Sigmoid colon (tissue), 6 donors: ENCODE measurements at regions not wholly inside any gene's neighbourhood (a gene's known extent, or its start where the extent isn't known, plus 50 kb on each side); places are given as distances from the start of the nearest gene placed in this dataset.

Experiments used
- DNase-seq: peaks from one replicate; pipeline ENCODE4 v3.0.0-alpha.2; 2019
- H3K27ac ChIP-seq, 4 donors: fragments of 200-600 bp; sonication (generic); one replicate each; pipeline ENCODE4 v1.5.1; 2016 to 2019; ENCODE audit warnings: mild to moderate bottlenecking in 1 of 4
- H3K27me3 ChIP-seq, 3 donors: fragments of 200-600 bp; sonication (generic); one replicate each; pipeline ENCODE4 v1.5.1; 2019; ENCODE audit warnings: mild to moderate bottlenecking in 1 of 3
- H3K36me3 ChIP-seq, 4 donors: fragments of 200-600 bp; sonication (generic); one replicate each; pipeline ENCODE4 v1.5.1; 2016 to 2019
- H3K4me1 ChIP-seq, 4 donors: fragments of 200-600 bp; sonication (generic); one replicate each; pipeline ENCODE4 v1.5.1; 2017 to 2019
- H3K4me3 ChIP-seq, 4 donors: fragments of 200-600 bp; sonication (generic); one replicate each; pipeline ENCODE4 v1.5.1; 2017 to 2019; ENCODE audit warnings: mild to moderate bottlenecking in 2 of 4, moderate library complexity in 1 of 4
- H3K9me3 ChIP-seq, 4 donors: fragments of 200-600 bp in 3 of 4; sonication (generic) in 3 of 4; one replicate each; pipeline versions ENCODE4 v1.5.1 to v1.6.1; 2013 to 2019
- CTCF ChIP-seq, 4 experiments: fragments of 450-650 bp in 3 of 4; fragments of 200-600 bp in 1 of 4; IDR thresholded peaks; one replicate each; pipeline ENCODE4 v1.5.1; 2016 to 2019; ENCODE audit warnings: antibody characterized with exemption in 4 of 4, mild to moderate bottlenecking in 3 of 4, moderate library complexity in 2 of 4
- EP300 ChIP-seq, 4 donors: sonication (generic); formaldehyde crosslinking; IDR thresholded peaks; one replicate each; pipeline ENCODE4 v1.6.1; 2017; ENCODE audit warnings: antibody characterized with exemption in 4 of 4
- POLR2A ChIP-seq, 2 donors: fragments of 450-650 bp; IDR thresholded peaks; one replicate each; pipeline ENCODE4 v1.6.1; 2016; ENCODE audit warnings: antibody characterized with exemption in 2 of 2, mild to moderate bottlenecking in 2 of 2, moderate library complexity in 2 of 2
- POLR2AphosphoS5 ChIP-seq, 4 donors: sonication (generic); formaldehyde crosslinking; IDR thresholded peaks; one replicate each; pipeline ENCODE4 v1.6.1; 2017; ENCODE audit warnings: antibody characterized with exemption in 4 of 4
- WGBS, 2 donors: extraction: QIAGEN DNeasy Blood & Tissue Kit; methylation state at CpG; one replicate each; pipeline ENCODE4 v1.1.7; 2013; 5-methylcytosine and 5-hydroxymethylcytosine counted together
- intact Hi-C: fragments of 100-400 bp; cut with DNase I; formaldehyde crosslinking; loops from one replicate; pipeline ENCODE4 v1.15.1; 2023
- donor health status: healthy with polysubstance abuse.
- donor health status: healthy.

GRCh38 chr16:6481894-6482293 lies 850.8 kb upstream of the RBFOX1 start:
- Histone ChIP-seq H3K4me3 (no peak overlapping the region), H3K9me3 (no peaks in the 10 kb centered on the region), H3K4me1 (no peaks in the 10 kb centered on the region), H3K27me3 (peaks cover 0 to 21% (median 0%) of the 10 kb centered on the region in 3 donors), H3K27ac (no peak overlapping the region), H3K36me3 (no peaks in the 10 kb centered on the region)
- no peak for DNase-seq
- 41% methylated on average over 2 of the region's 2 CpGs for WGBS, 2 donors
- intact Hi-C loops, result no loop called here
- no peak for TF ChIP-seq CTCF (IDR thresholded peaks at IDR 0.05)
- TF ChIP-seq EP300 (IDR thresholded peaks at IDR 0.05), result no peak
- no peak for TF ChIP-seq POLR2AphosphoS5 (IDR thresholded peaks at IDR 0.05)
- TF ChIP-seq POLR2A (IDR thresholded peaks at IDR 0.05), result no peak

- TF ChIP-seq POLR2A (IDR thresholded peaks at IDR 0.05), result no peak
- TF ChIP-seq POLR2AphosphoS5 (IDR thresholded peaks at IDR 0.05), result no peak
- TF ChIP-seq EP300 (IDR thresholded peaks at IDR 0.05), result no peak
- TF ChIP-seq CTCF (IDR thresholded peaks at IDR 0.05), result no peak
- 34 to 78% methylated on average over 5 of the region's 5 CpGs for WGBS, 2 donors
- Histone ChIP-seq H3K9me3 (no peaks in the 10 kb centered on the region), H3K27ac (no peak overlapping the region), H3K4me1 (no peaks in the 10 kb centered on the region), H3K4me3 (no peak overlapping the region), H3K36me3 (no peaks in the 10 kb centered on the region), H3K27me3 (no peaks in the 10 kb centered on the region)
- intact Hi-C loops, result no loop called here
- no peak for DNase-seq
These were observed 878.9 kb upstream of the RBFOX1 start for GRCh38 chr16:6453742-6454141.

- Histone ChIP-seq H3K9me3 (no peaks in the 10 kb centered on the region), H3K36me3 (no peaks in the 10 kb centered on the region), H3K4me1 (no peaks in the 10 kb centered on the region), H3K4me3 (no peak overlapping the region), H3K27me3 (no peaks in the 10 kb centered on the region), H3K27ac (no peak overlapping the region)
- no peak for DNase-seq
- intact Hi-C loops, result no loop called here
- 92% methylated on average over 17 of the region's 17 CpGs for WGBS, 2 donors
- no peak for TF ChIP-seq CTCF (IDR thresholded peaks at IDR 0.05)
- TF ChIP-seq POLR2AphosphoS5 (IDR thresholded peaks at IDR 0.05), result no peak
- TF ChIP-seq POLR2A (IDR thresholded peaks at IDR 0.05), result no peak
- no peak for TF ChIP-seq EP300 (IDR thresholded peaks at IDR 0.05)
These were observed 885.4 kb upstream of the RBFOX1 start for GRCh38 chr16:6447021-6447790.

- Histone ChIP-seq H3K9me3 (peaks cover 0 to 3% (median 0%) of the 10 kb centered on the region in 4 donors), H3K4me1 (no peaks in the 10 kb centered on the region), H3K4me3 (no peak overlapping the region), H3K27ac (no peak overlapping the region), H3K36me3 (no peaks in the 10 kb centered on the region), H3K27me3 (no peaks in the 10 kb centered on the region)
- TF ChIP-seq POLR2AphosphoS5 (IDR thresholded peaks at IDR 0.05) (no peak), CTCF (IDR thresholded peaks at IDR 0.05) (no peak), EP300 (IDR thresholded peaks at IDR 0.05) (no peak), POLR2A (IDR thresholded peaks at IDR 0.05) (no peak)
- no peak for DNase-seq
- WGBS, 2 donors, result 92 to 94% methylated on average over 1 of the region's 1 CpG
- intact Hi-C loops, result no loop called here
These were observed 886.3 kb upstream of the RBFOX1 start for GRCh38 chr16:6446370-6446769.

GRCh38 chr16:6439129-6439528 lies 893.5 kb upstream of the RBFOX1 start:
- Histone ChIP-seq H3K27me3 (no peaks in the 10 kb centered on the region), H3K36me3 (no peaks in the 10 kb centered on the region), H3K9me3 (peaks cover 0 to 3% (median 0%) of the 10 kb centered on the region in 4 donors), H3K4me3 (no peak overlapping the region), H3K27ac (no peak overlapping the region), H3K4me1 (no peaks in the 10 kb centered on the region)
- no peak for DNase-seq
- TF ChIP-seq POLR2A (IDR thresholded peaks at IDR 0.05) (no peak), CTCF (IDR thresholded peaks at IDR 0.05) (no peak), EP300 (IDR thresholded peaks at IDR 0.05) (no peak), POLR2AphosphoS5 (IDR thresholded peaks at IDR 0.05) (no peak)
- WGBS, 2 donors, result 79 to 81% methylated on average over 6 of the region's 6 CpGs
- intact Hi-C loops, result no loop called here
